HCT116 (cell line): ENCODE measurements at regions not wholly inside any gene's neighbourhood (a gene's known extent, or its start where the extent isn't known, plus 50 kb on each side); places are given as distances from the start of the nearest gene placed in this dataset.

ENCODE experiments used
- ATAC-seq: fragments of 200-7000 bp; cut with Tn5 transposase; 2 replicates; pipeline ENCODE4 v1.9.1; 2020; ENCODE audit warnings: mild to moderate bottlenecking, moderate library complexity
- BruUV-seq: library from RNA; stranded (reverse); fragments of 400-500 nt; replicated peaks from 2 replicates; lab custom pipeline; 2021; lab: Mats Ljungman, UMichigan
- CTCF ChIA-PET: fragments of 300-600 bp; sonication (Branson Sonifier 250); formaldehyde crosslinking; loops from one replicate; lab custom pipeline; 2021; ENCODE audit warnings: antibody characterized with exemption; lab: Charles Lee
- POLR2A ChIA-PET: fragments of 300-600, 350-600 bp; sonication (Branson Sonifier 250); formaldehyde crosslinking; loops from one replicate; lab custom pipeline; 2021; ENCODE audit warnings: antibody characterized with exemption; lab: Charles Lee
- RAD21 ChIA-PET, 2 experiments: fragments of 300-600 bp; sonication (Branson Sonifier 250); formaldehyde crosslinking; loops; one replicate each; lab custom pipeline; 2023; ENCODE audit warnings: low total read pairs in 2 of 2; ENCODE audit not compliant: uncharacterized antibody in 2 of 2, unreplicated experiment in 2 of 2, low non-redundant PET in 1 of 2; lab: Charles Lee
- DNase-seq: peaks from one replicate; pipeline ENCODE4 v3.0.0-alpha.2; 2010; ENCODE audit warnings: low read depth, low spot score
- H2AFZ ChIP-seq: fragments of 200-600 bp; shearing (Covaris generic), sonication (generic); 2 replicates; pipeline ENCODE4 v1.6.1; 2017; ENCODE audit warnings: low read depth, mixed run types, mixed read lengths, antibody characterized with exemption, low read length; ENCODE audit not compliant: poor library complexity, severe bottlenecking
- H3K27ac ChIP-seq: 2 replicates; pipeline ENCODE4 v1.5.1; 2012; ENCODE audit warnings: low read depth, low read length
- H3K27me3 ChIP-seq: fragments of 200-600 bp; sonication (generic); 2 replicates; pipeline ENCODE4 v1.6.1; 2016; ENCODE audit warnings: mixed run types, low read length, mixed read lengths; ENCODE audit not compliant: insufficient read depth
- H3K36me3 ChIP-seq, 2 experiments: fragments of 200-500 bp in 1 of 2; fragments of 200-600 bp in 1 of 2; sonication (Bioruptor generic) in 1 of 2; sonication (generic) in 1 of 2; 2 replicates each; pipeline versions ENCODE4 v1.5.1 to v1.6.1; 2014 to 2016; ENCODE audit warnings: low read length in 2 of 2, inconsistent platforms in 1 of 2, mixed read lengths in 1 of 2, mixed run types in 1 of 2; ENCODE audit not compliant: insufficient read depth in 2 of 2, control insufficient read depth in 1 of 2
- H3K4me1 ChIP-seq, 2 experiments: fragments of 200-600 bp in 1 of 2; sonication (generic) in 1 of 2; 2 replicates each; pipeline versions ENCODE4 v1.5.1 to v1.6.1; 2012 to 2017; ENCODE audit warnings: low read length in 2 of 2, inconsistent platforms in 1 of 2, mild to moderate bottlenecking in 1 of 2, mixed read lengths in 1 of 2, mixed run types in 1 of 2, moderate library complexity in 1 of 2; ENCODE audit not compliant: insufficient read depth in 2 of 2, control insufficient read depth in 1 of 2
- H3K4me2 ChIP-seq: fragments of 200-600 bp; sonication (generic); 2 replicates; pipeline ENCODE4 v1.6.1; 2017; ENCODE audit warnings: mixed run types, low read length, mixed read lengths
- H3K4me3 ChIP-seq, 2 experiments: fragments of 200-600 bp in 1 of 2; sonication (generic) in 1 of 2; replicated peaks in 1 of 2; 2 replicates each; pipeline ENCODE4 v1.5.1; 2011 to 2016; ENCODE audit warnings: low read length in 2 of 2, control low read depth in 1 of 2, low read depth in 1 of 2, mild to moderate bottlenecking in 1 of 2, mixed read lengths in 1 of 2, mixed run types in 1 of 2
- H3K79me2 ChIP-seq: fragments of 200-600 bp; sonication (generic); 2 replicates; pipeline ENCODE4 v1.6.1; 2017; ENCODE audit warnings: mild to moderate bottlenecking, mixed run types, low read length, moderate library complexity, mixed read lengths; ENCODE audit not compliant: insufficient read depth
- H3K9ac ChIP-seq: fragments of 200-600 bp; sonication (generic); 2 replicates; pipeline ENCODE4 v1.6.1; 2016; ENCODE audit warnings: low read length, mixed read lengths
- H3K9me2 ChIP-seq: fragments of 200-600 bp; sonication (generic), shearing (Covaris generic); 2 replicates; pipeline ENCODE4 v1.6.1; 2017; ENCODE audit warnings: mixed run types, mild to moderate bottlenecking, moderate library complexity; ENCODE audit not compliant: insufficient read depth
- H3K9me3 ChIP-seq, 2 experiments: fragments of 200-500 bp in 1 of 2; fragments of 200-600 bp in 1 of 2; sonication (Bioruptor generic) in 1 of 2; sonication (generic) in 1 of 2; 2 replicates each; pipeline ENCODE4 v1.6.1; 2014 to 2017; ENCODE audit warnings: low read length in 2 of 2, mixed read lengths in 2 of 2, inconsistent platforms in 1 of 2, low read depth in 1 of 2, mild to moderate bottlenecking in 1 of 2, mixed run types in 1 of 2, moderate library complexity in 1 of 2; ENCODE audit not compliant: control insufficient read depth in 1 of 2, insufficient read depth in 1 of 2
- H4K20me1 ChIP-seq: fragments of 200-600 bp; sonication (generic), shearing (Covaris generic); 2 replicates; pipeline ENCODE4 v1.6.1; 2017; ENCODE audit warnings: mixed run types, mild to moderate bottlenecking, moderate library complexity; ENCODE audit not compliant: insufficient read depth
- CBX3 ChIP-seq: IDR thresholded peaks from 2 replicates; pipeline ENCODE4 v1.6.1; 2012; ENCODE audit warnings: low read depth
- EGR1 ChIP-seq: IDR thresholded peaks from 2 replicates; pipeline ENCODE4 v1.6.1; 2012; ENCODE audit warnings: low read depth
- EZH2phosphoT487 ChIP-seq: fragments of 200-600 bp; IDR thresholded peaks from 2 replicates; pipeline ENCODE4 v1.6.1; 2018; ENCODE audit warnings: antibody characterized with exemption, borderline replicate concordance
- FOSL1 ChIP-seq: IDR thresholded peaks from 2 replicates; pipeline ENCODE4 v1.6.1; 2012; ENCODE audit warnings: low read depth
- JUND ChIP-seq: IDR thresholded peaks from 2 replicates; pipeline ENCODE4 v1.6.1; 2012
- POLR2A ChIP-seq: IDR thresholded peaks from 2 replicates; pipeline ENCODE4 v1.7.0; 2011; ENCODE audit warnings: borderline replicate concordance; ENCODE audit not compliant: insufficient read depth, insufficient read length; ENCODE audit errors: extremely low read depth
- POLR2AphosphoS5 ChIP-seq: IDR thresholded peaks from 2 replicates; pipeline ENCODE4 v1.6.1; 2011; ENCODE audit warnings: mild to moderate bottlenecking, low read depth, low read length, moderate library complexity
- REST ChIP-seq: IDR thresholded peaks from 2 replicates; pipeline ENCODE4 v1.6.1; 2012; ENCODE audit warnings: low read depth
- SP1 ChIP-seq: IDR thresholded peaks from 2 replicates; pipeline ENCODE4 v1.6.1; 2012; ENCODE audit warnings: low read depth
- TCF7L2 ChIP-seq: IDR thresholded peaks from 2 replicates; pipeline ENCODE4 v1.7.0; 2011; ENCODE audit warnings: borderline replicate concordance, inconsistent platforms; ENCODE audit not compliant: insufficient read depth, insufficient read length; ENCODE audit errors: extremely low read depth
- YY1 ChIP-seq: IDR thresholded peaks from 2 replicates; pipeline ENCODE4 v1.6.1; 2011; ENCODE audit warnings: low read length, low read depth, moderate library complexity, mild to moderate bottlenecking; ENCODE audit not compliant: insufficient replicate concordance; ENCODE audit errors: extremely low read depth
- ZBTB33 ChIP-seq: IDR thresholded peaks from 2 replicates; pipeline ENCODE4 v1.6.1; 2011; ENCODE audit warnings: mild to moderate bottlenecking, low read length, moderate library complexity; ENCODE audit not compliant: insufficient replicate concordance; ENCODE audit errors: extremely low read depth
- ZFX ChIP-seq: fragments of 450-650 bp; IDR thresholded peaks from 2 replicates; pipeline ENCODE4 v1.6.1; 2017
- ZNF274 ChIP-seq: fragments of 200-500 bp; sonication (Bioruptor generic); IDR thresholded peaks from 2 replicates; pipeline ENCODE4 v1.6.1; 2014; ENCODE audit warnings: mild to moderate bottlenecking, low read depth, low read length, inconsistent platforms
- intact Hi-C: fragments of 100-400 bp; cut with micrococcal nuclease; formaldehyde crosslinking; loops from 2 replicates; pipeline ENCODE4 v1.10.0; 2022
- TF ChIP-seq, protein P1 (sequence below): IDR thresholded peaks from 2 replicates; pipeline ENCODE4 v1.6.1; 2012
- TF ChIP-seq, protein P2 (sequence below): IDR thresholded peaks from 2 replicates; pipeline ENCODE4 v1.6.1; 2012

DNA sequence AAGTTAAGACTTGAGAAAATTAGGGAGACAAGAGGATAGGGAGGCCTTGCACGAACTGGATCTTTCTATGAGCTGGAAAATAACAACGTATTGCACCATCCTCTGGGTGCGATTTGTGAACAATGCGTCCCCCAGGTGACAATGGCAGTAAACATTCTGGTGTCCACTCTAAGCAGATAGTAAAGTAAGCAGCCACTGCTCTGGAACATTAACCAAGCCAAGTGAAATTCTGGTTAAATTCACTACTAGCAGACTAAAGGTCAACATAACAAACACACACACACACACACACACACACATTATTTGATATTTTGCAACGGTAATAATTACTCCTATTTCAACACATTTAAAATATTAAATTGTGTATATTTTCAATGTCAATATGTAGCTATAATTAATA, 242.2 kb upstream of the DCAF8L1 start:
- ChIA-PET CTCF (no interaction called here), RAD21 (no interaction called here), POLR2A (no interaction called here)
- Histone ChIP-seq H3K9me3 (no peaks in the 10 kb centered on the region), H3K4me3 (no peak overlapping the region), H3K36me3 (no peaks in the 10 kb centered on the region), H3K9ac (no peak overlapping the region), H3K4me2 (no peak overlapping the region), H3K4me1 (peaks cover 0 to 3% of the 10 kb centered on the region in 2 experiments; a peak in 1 of 4 replicates), H2AFZ (no peak overlapping the region), H3K9me2 (no peaks in the 10 kb centered on the region), H4K20me1 (no peaks in the 10 kb centered on the region), H3K27me3 (no peaks in the 10 kb centered on the region), H3K27ac (no peak overlapping the region), H3K79me2 (no peaks in the 10 kb centered on the region)
- TF ChIP-seq POLR2AphosphoS5 (no peak), SP1 (no peak), CBX3 (no peak), ZNF274 (no peak)
- DNase-seq (no peak), ATAC-seq (no peak)
- intact Hi-C loops: no loop called here
- no TSS peak for BruUV-seq

DNA sequence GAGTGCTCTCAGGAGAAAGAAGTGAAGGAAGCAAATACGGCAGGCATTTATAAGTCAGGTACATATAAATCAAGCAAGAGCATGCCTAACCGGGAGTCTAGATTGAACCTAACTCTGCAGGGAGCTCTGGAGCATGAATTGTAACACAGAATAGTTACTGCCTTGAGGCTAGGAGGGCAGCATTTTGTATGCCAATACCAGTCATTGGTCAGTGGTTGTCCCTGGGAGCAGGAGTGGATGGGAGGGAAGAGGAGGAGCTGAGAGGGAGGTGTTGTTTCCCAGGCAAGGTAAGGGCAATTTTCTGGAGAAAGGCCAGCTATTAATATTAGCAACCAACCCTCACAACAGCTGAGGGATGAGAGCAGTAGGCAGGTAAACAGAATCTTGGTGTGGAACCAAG, 224.7 kb upstream of the DCAF8L1 start:
- no peaks in the 10 kb centered on the region for H3K4me1 ChIP-seq
- no peak overlapping the region for H3K4me3 ChIP-seq
- ChIA-PET CTCF (no interaction called here), RAD21 (no interaction called here), POLR2A (no interaction called here)
- H3K9me3 ChIP-seq: no peaks in the 10 kb centered on the region
- H2AFZ ChIP-seq: no peak overlapping the region
- DNase-seq (no peak), ATAC-seq (no peak)
- no TSS peak for BruUV-seq
- no peaks in the 10 kb centered on the region for H3K9me2 ChIP-seq
- H4K20me1 ChIP-seq: no peaks in the 10 kb centered on the region
- H3K4me2 ChIP-seq: no peak overlapping the region
- no peak overlapping the region for H3K9ac ChIP-seq
- H3K79me2 ChIP-seq: no peaks in the 10 kb centered on the region
- H3K27ac ChIP-seq: no peak overlapping the region
- TF ChIP-seq POLR2A: no peak
- no peak for TF ChIP-seq YY1
- TF ChIP-seq SP1: no peak
- no peak for TF ChIP-seq EZH2phosphoT487
- no peak for TF ChIP-seq ZFX
- TF ChIP-seq CBX3: no peak
- TF ChIP-seq, protein P1, sequence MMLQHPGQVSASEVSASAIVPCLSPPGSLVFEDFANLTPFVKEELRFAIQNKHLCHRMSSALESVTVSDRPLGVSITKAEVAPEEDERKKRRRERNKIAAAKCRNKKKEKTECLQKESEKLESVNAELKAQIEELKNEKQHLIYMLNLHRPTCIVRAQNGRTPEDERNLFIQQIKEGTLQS: no peak
- TF ChIP-seq REST: no peak
- TF ChIP-seq ZBTB33: no peak
- TF ChIP-seq TCF7L2: no peak
- TF ChIP-seq, protein P2, sequence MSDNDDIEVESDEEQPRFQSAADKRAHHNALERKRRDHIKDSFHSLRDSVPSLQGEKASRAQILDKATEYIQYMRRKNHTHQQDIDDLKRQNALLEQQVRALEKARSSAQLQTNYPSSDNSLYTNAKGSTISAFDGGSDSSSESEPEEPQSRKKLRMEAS: no peak
- TF ChIP-seq FOSL1: no peak
- TF ChIP-seq JUND: no peak
- TF ChIP-seq EGR1: no peak
- intact Hi-C loops: no loop called here
- no peaks in the 10 kb centered on the region for H3K36me3 ChIP-seq
- H3K27me3 ChIP-seq: no peaks in the 10 kb centered on the region
